NCI-H526 treated with DMSO at 0.1 percent for 48 hours (cell line): ENCODE measurements at regions not wholly inside any gene's neighbourhood (a gene's known extent, or its start where the extent isn't known, plus 50 kb on each side); places are given as distances from the start of the nearest gene placed in this dataset.
A peak's percentile ranks its signal among the peaks of the same experiment; 100 is the strongest.
"Not testable (repeated sequence)": the region's sequence is repeated elsewhere in the genome, so short reads cannot be mapped to it uniquely, and the experiment has no call there.

ENCODE experiments used
- DNase-seq: peaks from one replicate; lab custom pipeline; 2025; lab: John Stamatoyannopoulos, UW

DNA sequence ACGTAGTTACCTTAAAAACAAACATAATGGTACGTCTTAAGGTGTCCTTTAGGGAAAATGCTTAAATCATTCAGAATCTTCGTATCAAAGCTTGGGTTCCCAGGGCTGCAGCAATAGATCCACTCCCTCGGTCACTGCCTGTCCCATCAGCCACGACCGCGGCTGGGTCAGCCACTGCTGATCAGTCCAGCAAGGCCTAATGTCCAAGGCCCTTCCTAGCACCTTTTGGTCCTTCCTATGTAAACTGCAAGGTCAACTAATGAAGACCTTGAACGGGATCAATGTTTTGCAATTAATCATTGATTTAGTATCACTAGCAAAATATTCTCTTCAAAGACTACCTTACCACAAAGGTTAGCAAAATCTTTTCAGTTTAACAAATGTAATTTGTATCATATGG, 122.2 kb upstream of the IGF1R start:
- no peak for DNase-seq

DNA sequence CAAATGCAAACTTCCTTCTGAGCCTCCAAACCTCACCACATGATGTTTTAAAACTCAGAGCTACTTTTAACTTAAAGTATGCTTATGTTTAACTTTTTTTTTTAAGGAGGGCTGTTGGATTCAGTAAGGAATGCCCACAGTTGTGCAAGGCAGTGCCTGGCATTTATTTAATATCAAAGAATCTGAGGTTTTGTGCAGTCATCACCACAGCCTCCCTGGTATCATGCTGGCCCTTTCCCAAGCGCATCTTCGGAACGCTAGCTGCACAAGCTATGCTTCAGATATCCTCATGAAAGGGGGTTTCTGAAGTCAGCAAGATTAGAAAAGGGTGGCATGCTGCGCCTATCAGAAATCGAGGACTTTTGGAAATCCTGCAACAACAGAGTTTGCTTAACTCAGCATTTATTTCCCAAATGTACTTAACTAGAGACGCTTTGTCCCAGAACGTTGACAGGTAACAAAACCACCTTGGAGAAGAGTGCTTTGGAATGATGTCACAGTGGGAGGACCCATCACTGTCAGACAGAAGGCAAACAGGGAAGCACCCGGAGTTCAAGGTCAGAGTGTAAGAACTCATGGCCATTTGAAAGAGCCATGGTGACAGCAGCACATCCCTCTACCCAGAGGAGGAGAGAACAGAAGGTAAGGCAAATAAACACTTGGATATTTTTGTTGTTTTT, 120.2 kb upstream of the IGF1R start:
- no peak for DNase-seq

DNA sequence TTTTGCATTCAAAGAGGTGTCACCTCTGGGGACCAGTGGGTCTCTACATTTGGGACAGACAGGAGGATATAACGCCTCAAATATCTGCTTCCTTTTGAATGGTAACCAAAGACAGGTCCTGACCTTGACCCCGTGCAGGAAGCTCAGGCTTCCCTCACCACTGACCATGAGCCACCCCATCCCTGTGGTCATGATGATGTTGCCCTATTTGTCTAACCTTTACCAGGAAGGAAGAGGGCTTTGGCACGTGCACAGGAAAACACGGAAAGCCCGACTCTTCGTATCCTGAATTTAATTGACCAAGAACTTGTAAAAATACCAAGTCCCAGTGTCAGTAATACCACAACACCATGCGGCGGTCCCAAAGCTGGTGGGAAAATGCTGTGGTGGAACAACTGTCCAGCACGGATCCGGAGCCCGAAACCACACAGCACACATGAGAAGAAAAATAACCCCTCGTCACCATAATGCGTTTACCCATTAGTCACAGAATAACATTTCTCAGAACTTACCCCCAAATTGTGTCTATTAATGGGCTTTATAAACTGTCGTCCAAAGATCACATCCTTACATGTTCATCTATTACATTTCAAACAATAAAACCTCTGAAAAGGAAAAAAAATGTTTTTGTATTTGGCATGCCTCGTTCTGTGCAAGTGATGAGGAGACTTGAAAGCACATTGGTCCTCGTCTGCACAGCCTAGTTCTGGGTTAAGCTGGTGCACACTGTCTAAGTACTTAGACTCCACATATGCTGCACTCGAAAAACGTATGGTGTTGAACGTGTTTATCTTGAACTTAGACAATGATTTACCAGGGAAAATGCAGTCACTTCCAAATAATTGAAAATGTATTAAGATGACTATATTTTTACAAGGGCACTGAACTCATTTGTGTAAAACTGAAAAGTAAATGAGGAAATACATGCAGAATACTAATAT, 118.9 kb upstream of the IGF1R start:
- no peak for DNase-seq

DNA sequence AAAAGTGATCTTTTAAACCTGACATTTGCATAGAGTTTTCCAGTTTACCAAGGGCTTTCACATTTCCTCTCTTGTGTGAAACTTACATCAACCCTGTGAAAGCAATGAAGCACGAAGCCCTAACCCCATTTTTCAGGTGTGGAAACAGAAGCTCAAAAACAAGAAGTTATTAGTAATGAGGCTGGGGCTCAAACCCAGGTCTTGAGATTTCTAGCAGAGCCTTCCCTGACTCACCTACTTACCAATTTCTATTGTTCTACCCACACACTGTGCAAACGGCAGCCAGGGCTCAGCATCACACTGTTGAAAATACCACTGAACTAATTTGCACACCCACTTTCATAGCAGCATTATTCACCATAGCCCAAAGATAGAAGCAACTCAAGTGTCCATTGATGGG, 117.8 kb upstream of the IGF1R start:
- DNase-seq = no peak

DNA sequence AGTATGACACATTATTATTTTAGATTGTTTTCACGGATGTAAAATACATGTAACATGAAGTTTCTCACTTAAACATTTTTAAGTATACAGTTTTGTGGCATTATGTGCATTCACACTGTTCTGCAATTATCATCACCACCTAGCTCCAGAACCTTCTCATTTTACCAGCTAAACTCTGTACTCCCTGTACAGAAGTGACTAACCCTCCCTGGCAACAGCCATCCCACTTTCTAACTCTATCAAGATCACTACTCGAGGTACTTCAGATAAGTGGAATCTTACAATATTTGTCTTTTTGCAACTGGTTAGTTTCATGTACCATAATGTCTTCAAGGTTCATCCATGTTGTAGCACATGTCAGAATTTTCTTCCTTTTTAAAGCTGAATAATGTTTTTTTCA, 116.3 kb upstream of the IGF1R start:
- no peak for DNase-seq

DNA sequence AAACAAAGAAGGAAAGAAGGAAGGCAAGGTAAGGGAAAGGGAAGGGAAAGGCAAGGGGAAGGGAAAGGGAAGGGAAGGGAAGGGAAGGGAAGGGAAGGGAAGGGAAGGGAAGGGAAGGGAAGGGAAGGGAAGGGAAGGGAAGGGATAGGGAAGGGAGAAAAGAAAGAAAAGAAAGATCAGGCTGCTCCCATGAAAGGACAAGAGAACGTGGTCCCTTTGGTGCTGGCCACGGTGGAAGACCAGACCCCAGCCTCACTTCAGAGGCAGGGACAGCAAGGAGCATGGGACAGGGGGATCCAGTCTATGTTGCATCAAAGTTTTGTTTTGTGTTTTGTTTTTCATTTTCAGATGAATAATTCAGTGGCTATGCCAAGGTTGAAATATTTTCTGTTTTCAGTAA, 111.4 kb upstream of the IGF1R start:
- DNase-seq = no peak

DNA sequence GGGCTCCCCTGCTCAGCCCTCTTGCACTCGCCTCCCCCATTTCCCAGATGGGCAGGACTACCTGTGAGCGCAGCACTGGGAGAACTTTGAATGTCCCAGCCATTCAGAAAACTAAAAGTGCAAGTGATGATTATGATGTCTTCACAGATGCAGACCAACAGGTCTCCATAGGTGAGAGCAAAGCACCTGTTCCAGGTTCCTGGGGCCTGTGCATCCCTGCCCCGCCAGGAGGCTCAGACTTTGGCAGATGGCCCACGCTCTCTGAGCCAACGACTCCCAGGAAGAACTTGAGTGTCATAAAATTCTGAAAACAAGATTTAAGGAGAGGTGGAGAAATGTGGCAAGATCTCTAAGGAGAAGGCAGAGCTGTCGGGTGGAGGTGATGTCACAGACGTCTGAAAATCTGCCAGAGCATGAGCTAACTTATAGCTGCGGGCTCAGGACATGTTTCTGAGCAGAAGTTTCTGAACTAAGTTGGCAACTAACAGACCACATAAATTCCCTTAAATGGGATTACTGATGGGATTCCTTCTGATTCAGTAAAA, 110.8 kb upstream of the IGF1R start:
- no peak for DNase-seq

DNA sequence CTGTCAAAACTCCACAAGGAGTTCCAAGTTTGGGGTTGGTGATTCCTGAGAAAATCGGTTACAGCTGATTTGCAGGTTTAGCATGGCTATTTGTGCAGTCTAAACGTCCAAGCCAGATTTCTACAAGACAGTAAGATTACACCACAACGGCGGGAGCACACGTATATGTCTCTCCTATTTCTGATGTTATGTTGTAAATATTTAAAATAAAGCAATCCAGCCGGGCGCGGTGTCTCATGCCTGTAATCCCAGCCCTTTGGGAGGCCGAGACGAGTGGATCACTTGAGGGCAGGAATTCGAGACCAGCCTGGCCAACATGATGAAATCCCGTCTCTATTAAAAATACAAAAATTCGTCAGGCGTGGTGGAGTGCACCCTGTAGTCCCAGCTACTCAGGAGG, 106.8 kb upstream of the IGF1R start:
- no peak for DNase-seq

DNA sequence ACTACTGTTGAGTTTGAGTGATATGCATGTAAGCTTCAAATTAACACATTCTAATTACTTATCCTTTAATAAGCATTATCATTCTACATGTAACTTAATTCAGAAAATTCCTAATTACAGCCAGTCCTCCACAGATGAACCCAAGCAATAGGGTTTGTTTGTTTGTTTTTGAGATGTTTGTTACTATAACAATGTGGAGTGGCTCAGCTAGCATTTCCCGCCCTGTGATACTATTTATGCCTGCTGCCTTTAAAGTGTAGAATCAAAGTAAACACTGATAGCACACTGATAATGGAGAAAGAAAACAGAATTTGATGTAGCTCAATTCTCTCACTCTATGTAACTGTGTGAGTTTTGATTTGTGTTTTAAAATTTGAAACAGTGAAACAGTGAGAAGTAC, 105.1 kb upstream of the IGF1R start:
- DNase-seq = no peak

DNA sequence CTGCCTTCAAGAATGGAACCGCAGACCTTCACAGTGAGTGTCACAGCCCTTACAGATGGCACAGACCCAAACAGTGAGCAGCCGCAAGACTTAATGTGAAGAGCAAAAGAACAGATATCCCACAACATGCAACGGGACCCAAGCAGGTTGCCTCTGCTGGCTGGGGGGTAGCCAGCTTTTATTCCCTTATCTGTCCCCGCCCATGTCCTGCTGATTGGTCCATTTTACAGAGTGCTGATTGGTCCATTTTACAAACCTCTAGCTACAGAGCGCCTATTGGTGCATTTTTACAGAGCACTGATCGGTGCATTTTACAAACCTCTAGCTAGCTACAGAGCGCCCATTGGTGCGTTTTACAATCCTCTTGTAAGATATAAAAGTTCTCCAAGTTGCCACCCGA, 102.0 kb upstream of the IGF1R start:
- no peak for DNase-seq

DNA sequence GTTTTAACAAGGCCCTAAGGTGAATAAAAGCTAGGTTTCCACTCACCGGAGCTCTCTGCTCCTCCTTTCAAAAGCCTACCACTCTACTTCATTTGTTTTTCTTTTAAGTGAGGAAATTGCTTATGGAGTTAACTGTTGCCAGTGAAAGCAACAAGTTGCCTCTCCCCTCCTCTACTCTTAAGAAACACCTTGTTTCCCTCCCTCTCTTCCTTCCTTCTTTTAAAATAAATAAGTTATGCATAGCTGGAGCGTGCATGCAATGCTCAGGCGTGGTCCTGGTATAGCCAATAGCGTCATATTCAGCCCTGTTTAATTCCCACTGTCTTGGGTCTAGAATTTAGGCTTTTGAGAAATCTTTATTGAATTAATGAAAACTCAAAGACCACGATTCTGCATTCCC, 101.1 kb upstream of the IGF1R start:
- no peak for DNase-seq

DNA sequence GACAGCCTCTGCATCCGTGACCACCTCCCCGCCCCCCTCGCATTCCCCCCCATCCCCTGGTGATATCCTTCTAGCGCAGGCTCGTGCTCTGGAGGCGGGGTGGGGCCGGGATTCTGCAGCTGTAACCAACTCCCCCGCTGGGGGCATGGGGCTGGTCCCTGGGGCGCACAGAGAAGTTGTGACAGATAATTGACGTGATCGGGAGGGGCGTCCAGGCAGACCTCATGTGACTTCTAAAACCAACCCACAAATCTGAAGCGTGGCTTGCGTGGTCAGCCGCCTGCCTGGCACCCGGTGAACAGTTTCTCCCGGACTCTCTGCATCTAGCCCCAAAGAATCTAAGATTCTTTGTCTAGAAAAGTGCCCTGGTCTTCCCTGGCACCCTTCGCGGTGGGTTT, 100.6 kb upstream of the IGF1R start:
- DNase-seq = no peak

DNA sequence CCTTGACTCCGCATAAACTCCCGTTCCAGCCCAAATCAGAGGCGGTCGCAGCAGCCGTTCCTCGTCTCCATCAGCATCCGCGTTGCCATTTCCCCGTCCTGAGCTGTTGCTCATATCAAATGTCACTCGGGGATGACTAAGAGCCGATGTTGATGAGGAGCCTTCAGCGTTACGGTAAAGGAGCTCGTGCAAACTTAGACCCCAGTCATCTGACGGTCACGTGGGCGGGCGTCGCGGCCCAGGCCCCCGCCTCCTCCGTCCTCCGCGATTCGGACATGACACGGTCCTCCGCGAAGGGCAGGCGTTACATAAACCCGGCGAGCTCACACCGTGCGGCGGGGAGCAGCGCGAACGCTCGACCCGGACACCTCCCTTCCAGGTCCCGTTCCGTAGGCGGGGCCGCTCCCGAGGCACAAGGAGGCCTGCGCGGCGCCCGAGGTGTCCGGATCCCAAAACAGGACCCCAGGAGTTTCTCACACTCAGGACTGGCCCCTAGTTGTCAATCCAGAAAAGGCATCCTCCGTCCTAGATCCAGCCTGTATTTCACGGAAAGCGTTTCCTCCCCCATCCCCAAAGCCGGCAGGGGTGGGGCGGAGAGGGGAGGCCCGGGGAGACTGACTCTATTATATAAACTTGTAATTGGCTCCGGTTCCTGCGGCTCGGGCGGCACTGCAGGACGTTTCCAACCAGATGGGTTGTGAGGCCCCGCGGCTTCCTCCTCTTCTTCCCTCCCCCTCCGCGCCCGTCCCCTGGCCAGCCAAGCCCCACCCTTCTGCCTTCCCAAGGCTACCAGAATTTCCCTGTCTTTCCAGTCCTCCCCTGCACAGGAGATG, 100.0 kb upstream of the IGF1R start:
- DNase-seq = peak; percentile 9

DNA sequence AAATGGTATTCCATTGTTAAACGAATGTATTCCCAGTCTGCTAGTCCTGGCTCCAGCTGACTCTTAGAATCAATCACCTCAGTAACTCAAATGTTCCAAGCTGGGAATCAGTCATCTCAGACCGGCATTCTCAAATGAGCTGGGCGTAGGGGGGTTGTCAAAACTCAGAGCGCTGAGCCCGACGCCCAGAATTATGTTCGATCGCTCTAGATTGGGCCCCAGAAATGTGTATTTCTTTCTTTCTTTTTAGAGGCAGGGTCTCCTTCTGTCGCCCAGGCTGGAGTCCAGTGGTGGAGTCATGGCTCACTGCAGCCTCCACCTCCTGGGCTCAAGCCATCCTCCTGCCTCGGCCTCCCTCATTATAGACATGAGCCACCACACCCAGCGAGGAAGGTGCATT, 99.3 kb upstream of the IGF1R start:
- DNase-seq = no peak

DNA sequence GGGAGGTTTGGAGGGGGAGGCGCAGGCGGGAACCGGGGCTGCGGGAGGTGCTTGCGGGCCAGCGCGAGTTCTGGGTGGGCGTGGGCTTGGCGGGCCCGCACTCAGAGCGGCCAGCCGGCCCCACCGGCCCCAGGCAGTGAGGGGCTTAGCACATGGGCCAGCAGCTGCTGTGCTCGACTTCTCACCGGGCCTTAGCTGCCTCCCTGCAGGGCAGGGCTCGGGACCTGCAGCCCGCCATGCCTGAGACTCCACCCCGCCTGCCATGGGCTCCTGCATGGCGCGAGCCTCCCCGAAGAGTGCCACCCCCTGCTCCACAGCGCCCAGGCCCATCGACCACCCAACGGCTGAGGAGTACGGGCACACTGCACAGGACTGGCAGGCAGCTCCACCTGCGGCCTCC, 98.6 kb upstream of the IGF1R start:
- DNase-seq = no peak

DNA sequence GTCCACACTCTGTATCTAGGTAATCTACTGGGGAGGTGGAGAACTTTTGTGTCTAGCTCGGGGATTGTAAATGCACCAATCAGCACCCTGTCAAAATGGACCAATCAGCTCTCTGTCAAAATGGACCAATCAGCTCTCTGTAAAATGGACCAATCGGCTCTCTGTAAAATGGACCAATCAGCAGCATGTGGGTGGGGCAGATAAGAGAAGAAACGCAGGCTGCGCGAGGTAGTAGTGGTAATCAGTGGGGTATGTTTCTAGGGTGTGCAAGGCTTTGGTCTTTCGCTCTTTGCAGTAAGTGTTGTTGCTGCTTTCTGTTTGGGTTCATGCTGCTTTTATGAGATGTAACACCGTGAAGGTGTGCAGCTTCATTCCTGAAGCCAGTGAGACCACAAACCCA, 98.0 kb upstream of the IGF1R start:
- DNase-seq = not testable (repeated sequence)

DNA sequence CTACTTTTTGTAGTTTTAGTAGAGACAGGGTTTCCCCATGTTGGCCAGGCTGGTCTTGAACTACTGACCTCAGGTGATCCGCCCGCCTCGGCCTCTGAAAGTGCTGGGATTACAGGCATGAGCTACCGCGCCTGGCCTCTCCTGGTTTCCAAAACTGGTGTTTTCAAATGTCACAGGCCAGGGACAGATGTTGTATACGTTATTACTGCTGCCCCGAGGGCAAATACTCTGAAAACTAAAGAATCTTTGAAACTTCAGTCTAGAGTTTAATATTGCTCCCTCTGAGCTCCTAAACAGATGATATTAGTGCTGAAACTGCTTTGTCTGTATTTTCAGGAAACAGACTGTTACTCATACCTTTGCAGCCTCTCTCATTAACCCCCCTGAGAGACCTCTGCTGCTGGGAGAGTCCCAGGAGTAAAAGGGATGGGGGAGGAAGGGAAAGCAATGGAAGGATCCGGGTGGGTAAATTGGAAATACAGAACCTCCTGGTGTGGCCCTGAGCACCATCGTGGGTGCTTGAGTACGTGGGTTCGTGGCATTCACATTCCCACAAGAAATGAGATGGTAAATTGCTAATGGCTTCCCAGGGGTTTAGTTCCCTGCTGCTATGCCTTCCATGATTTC, 96.3 kb upstream of the IGF1R start:
- DNase-seq = no peak

DNA sequence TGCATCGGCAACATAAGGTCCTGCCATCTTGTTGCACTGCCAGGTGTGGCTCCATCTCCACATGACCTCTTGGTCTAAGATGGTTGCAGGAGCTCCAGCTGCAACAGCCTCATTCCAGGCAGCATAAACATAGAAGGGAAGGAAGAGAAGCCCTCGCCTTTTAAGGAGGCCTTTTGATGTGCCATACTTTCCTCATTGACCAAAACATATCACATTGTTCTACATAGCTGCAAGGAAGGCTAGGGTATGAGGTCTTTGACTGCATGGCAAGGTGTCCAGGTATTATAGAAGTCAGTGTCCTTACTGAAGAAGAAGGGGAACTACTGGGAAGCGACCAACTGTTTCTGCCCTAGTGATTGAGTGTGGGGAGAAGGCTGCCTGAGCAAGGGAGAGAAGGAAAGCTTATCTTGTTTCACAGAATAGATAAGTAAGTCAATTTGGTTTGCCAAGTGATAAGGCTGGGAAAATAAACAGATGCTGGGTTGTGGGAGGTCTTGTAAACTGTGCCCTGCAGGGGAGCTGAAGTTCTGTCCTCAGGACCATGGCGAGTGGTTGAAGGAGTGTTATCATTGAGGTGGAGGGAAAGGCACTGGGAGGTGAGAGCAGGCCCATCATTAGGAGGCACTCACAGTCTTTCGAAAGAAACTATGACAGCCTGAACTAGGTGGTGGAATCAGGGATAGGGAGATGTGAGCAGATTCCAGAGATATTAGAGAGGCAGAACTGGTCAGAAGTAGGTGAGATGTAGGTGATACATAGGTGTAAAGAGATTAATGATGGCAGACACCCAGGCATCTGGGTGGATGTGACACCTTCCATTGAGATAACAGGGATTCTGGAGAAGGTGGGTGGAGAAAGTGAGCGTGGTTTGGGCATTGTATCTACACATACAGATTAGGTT, 93.8 kb upstream of the IGF1R start:
- DNase-seq = no peak

DNA sequence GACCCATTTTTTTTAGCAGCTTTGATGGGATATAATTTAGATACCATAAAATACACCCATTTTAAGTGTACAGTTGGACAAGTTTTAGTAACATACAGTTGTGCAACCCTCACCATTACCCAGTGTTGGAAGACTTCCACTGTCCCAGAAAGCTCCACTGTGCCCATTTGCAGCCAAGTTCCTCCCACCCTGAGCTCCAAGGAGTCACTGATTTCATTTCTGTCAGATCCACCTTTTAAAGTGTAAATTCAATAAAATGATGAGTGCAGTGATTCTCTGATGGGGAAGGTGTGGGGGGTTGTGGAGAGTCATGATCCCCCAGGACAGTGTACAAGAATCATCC, 93.2 kb upstream of the IGF1R start:
- DNase-seq = no peak

DNA sequence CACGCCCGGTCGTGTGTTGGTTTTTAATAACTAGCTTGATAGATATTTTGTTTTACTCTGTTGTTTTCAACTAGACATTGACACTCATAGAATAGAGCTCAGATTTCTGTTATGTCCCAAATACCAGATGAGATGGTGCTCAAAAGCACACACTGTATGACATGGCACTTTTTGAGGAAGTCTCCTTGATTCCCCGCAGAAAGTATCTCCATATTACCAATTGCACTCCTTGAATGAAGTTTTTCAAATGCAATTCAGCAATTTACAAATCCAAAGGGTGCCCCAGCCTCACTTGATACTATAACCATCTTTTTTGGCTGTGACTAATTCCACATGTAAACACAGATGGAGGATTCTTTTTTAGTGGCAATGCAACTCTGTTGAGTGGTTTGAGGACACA, 92.0 kb upstream of the IGF1R start:
- DNase-seq = no peak

DNA sequence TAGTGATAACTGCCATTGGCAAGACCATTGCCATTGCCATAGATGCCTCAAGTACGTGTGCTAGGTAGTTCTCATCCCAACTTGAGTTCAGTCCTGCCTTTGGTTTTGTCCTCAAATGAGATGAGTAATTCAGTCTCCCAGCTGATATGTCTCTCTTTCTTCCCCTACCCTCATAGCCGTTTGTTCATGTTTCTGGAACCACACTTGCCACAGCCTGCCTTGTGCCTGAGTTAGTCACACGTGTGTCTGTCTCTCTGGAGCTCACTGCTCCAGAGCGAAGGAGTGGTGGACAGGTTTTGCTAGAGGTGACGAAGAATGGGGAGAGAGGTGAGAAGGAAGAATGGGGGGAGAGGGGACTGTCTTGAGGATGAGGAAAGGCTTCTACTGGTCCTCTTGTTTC, 88.0 kb upstream of the IGF1R start:
- no peak for DNase-seq
